Keratinocyte (primary cell): ENCODE measurements at regions not wholly inside any gene's neighbourhood (a gene's known extent, or its start where the extent isn't known, plus 50 kb on each side); places are given as distances from the start of the nearest gene placed in this dataset.
"Not testable (repeated sequence)": the region's sequence is repeated elsewhere in the genome, so short reads cannot be mapped to it uniquely, and the experiment has no call there.

Experiments used
- CTCF ChIP-seq, 3 experiments: IDR thresholded peaks in 1 of 3; conservative IDR thresholded peaks in 1 of 3; optimal IDR thresholded peaks in 1 of 3; 2 replicates in 2 of 3; 3 replicates in 1 of 3; pipeline versions ENCODE3 to v1.5.1; 2011; ENCODE audit warnings: low read length in 3 of 3, mild to moderate bottlenecking in 3 of 3, moderate library complexity in 2 of 3, control low read depth in 1 of 3, inconsistent platforms in 1 of 3; ENCODE audit not compliant: insufficient read depth in 2 of 3; ENCODE audit errors: extremely low read depth in 1 of 3
- EZH2 ChIP-seq: IDR thresholded peaks from one replicate; pipeline ENCODE4 v1.6.1; 2012; ENCODE audit warnings: inconsistent platforms, mild to moderate bottlenecking, low read length, moderate library complexity

DNA sequence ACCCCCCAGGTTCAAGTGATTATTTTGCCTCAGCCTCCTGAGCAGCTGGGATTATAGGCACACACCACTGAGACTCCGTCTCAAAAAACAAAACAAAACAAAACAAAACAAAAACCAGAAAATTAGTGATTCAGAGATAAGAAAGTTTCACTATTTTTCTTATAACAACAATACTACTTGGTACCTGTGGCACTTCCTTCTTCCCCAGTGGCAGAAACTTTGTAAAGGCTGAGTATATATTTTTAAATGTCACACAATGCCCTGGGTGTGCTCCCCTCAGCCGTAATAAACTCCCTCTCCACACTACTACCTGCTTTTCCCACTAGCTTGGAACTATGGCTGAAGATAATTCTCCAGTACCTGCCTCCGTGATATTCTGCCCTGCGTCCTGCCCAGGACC, 177.7 kb upstream of the TTC14 start:
- not testable (repeated sequence) for TF ChIP-seq CTCF (optimal IDR thresholded peaks at IDR 0.05 in 1 of 3, IDR thresholded peaks at IDR 0.05 in 1 of 3, conservative IDR thresholded peaks at IDR 0.05 in 1 of 3; ENCODE audit: extremely low read depth in 1 of 3, insufficient read depth in 2 of 3, low read length in 3 of 3); EZH2
